Spinal cord (tissue), 9 donors: ENCODE measurements at regions not wholly inside any gene's neighbourhood (a gene's known extent, or its start where the extent isn't known, plus 50 kb on each side); places are given as distances from the start of the nearest gene placed in this dataset.
"Not testable (repeated sequence)": the region's sequence is repeated elsewhere in the genome, so short reads cannot be mapped to it uniquely, and the experiment has no call there.

Experiments used
- DNase-seq, 6 donors: peaks; one replicate each; pipeline versions ENCODE4 v3.0.0 to v3.0.0-alpha.2; 2013 to 2015; ENCODE audit warnings: low spot score in 6 of 6, low read depth in 4 of 6
- H3K27ac ChIP-seq: one replicate; pipeline ENCODE4 v1.5.1; 2013; ENCODE audit warnings: low read depth, low read length, control low read depth
- H3K27me3 ChIP-seq: one replicate; pipeline ENCODE4 v1.6.1; 2013; ENCODE audit warnings: low read length; ENCODE audit not compliant: control insufficient read depth, insufficient read depth
- H3K36me3 ChIP-seq: one replicate; pipeline ENCODE4 v1.6.1; 2013; ENCODE audit warnings: low read length; ENCODE audit not compliant: control insufficient read depth, insufficient read depth
- H3K4me1 ChIP-seq: one replicate; pipeline ENCODE4 v1.6.1; 2013; ENCODE audit warnings: low read length; ENCODE audit not compliant: control insufficient read depth, insufficient read depth
- H3K4me3 ChIP-seq: one replicate; pipeline ENCODE4 v1.5.1; 2013; ENCODE audit warnings: low read depth, low read length, control low read depth
- H3K9me3 ChIP-seq: one replicate; pipeline ENCODE4 v1.6.1; 2013; ENCODE audit warnings: low read length; ENCODE audit not compliant: control insufficient read depth, insufficient read depth
- WGBS: methylation state at CpG from one replicate; pipeline ENCODE4 v1.1.5; 2013; ENCODE audit warnings: missing lambda C conversion rate; ENCODE audit not compliant: insufficient coverage; 5-methylcytosine and 5-hydroxymethylcytosine counted together
- donor health status: healthy.

DNA sequence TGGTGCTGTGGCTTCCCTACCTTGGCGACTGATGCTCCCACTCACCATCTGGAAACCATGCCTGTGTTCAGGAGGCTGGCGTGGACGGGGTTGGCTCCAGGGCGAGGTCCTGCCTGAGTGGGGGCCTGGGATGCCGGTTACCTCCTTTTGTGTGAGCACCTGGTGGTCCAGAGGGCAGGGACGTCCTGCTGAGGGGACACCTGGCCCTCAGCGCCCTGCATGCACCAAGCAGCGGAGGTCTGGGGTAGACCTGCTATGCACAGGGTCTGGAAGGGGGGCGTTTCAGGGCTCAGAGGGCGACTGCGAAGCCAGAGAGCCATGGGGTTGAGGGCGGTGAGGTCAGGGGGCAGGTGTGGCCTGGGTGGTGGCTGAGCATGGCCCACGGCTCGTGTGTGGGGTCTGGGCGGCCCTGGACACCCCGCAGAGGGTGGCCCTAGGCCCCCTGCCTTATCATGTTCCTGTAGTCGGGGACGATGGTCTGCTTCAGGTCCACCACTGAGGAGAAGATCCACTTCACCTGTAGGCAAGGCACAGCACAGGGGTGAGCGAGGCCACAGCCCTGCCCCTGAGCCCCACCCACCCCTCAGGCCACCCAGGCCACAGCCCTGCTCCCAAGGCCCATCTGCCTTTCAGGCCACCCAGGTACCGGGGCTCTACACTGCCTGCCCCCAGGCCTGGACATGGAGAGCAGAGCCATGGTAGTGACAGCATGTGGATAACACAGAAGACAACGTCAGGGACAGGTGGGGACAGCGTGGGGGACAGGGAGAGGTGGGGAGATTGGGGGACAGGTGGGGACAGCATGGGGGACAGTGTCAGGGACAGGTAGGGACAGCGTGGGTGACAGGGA, 95.3 kb downstream of the TMEM121 start:
- H3K4me3 ChIP-seq, H3K27ac ChIP-seq, H3K27me3 ChIP-seq, H3K9me3 ChIP-seq, H3K36me3 ChIP-seq, H3K4me1 ChIP-seq, DNase-seq: not testable (repeated sequence)
- 73% methylated on average over 15 of the region's 23 CpGs for WGBS

DNA sequence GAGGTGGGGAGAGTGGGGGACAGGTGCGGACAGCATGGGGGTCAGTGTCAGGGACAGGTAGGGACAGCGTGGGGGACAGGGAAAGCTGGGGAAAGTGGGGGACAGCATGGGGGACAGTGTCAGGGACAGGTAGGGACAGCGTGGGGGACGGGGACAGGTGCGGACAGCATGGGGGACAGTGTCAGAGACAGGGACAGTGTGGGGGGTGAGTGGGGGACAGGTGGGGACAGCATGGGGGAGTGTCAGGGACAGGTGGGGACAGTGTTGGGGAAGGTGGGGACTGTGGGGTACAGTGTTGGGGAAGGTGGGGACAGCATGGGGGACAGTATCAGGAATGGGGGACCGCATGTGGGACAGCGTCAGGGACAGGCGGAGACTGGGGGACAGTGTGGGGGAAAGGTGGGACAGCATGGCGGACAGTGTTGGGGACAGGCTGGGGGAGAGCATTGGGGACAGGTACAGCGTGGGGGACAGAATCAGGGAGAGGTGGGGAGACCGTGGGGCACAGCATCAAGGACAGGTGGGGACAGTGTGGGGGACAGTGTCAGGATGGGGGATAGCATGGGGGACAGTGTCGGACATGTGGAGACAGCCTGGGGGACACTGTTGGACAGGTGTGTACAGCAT, 96.1 kb downstream of the TMEM121 start:
- no peak overlapping the region for H3K27ac ChIP-seq
- no peaks in the 10 kb centered on the region for H3K27me3 ChIP-seq
- no peak overlapping the region for H3K4me3 ChIP-seq
- WGBS = 83% methylated on average over 12 of the region's 12 CpGs
- no peaks in the 10 kb centered on the region for H3K36me3 ChIP-seq
- no peaks in the 10 kb centered on the region for H3K9me3 ChIP-seq
- H3K4me1 ChIP-seq = no peaks in the 10 kb centered on the region
- no peak for DNase-seq

DNA sequence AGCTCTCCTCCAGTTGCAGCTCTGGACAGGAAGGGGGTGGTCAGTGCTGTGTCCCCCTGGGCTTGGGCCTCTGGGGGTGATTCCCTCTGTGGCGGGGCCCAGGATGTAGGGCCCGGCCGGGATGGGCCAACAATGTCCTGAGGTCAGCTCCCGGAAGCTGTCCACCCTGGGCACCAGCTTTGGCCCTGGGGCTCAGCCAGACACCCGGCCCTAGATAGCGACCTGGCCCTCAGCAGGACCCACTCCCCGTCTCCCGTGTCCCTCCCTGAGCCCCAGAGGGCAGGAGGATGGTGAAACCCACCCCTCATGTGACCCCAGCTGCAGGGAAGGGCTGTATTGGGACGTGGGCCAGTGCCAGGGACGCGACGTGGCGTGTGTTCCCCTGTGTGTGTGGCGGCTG, 96.8 kb downstream of the TMEM121 start:
- H3K27ac ChIP-seq, H3K9me3 ChIP-seq, H3K27me3 ChIP-seq, H3K4me3 ChIP-seq, H3K4me1 ChIP-seq, DNase-seq, H3K36me3 ChIP-seq: not testable (repeated sequence)
- 86% methylated on average over 6 of the region's 14 CpGs for WGBS

DNA sequence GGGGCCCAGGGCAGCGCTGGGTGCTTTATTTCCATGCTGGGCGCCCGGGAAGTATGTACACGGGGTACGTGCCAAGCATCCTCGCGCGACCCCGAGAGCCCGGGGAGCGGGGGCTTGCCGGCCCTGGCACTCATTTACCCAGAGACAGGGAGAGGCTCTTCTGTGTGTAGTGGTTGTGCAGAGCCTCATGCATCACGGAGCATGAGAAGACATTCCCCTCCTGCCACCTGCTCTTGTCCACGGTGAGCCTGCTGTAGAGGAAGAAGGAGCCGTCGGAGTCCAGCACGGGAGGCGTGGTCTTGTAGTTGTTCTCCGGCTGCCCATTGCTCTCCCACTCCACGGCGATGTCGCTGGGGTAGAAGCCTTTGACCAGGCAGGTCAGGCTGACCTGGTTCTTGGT, 98.0 kb downstream of the TMEM121 start:
- H3K4me1 ChIP-seq, H3K36me3 ChIP-seq, H3K4me3 ChIP-seq, H3K27me3 ChIP-seq, DNase-seq, H3K27ac ChIP-seq, H3K9me3 ChIP-seq: not testable (repeated sequence)
- WGBS = 80% methylated on average over 9 of the region's 22 CpGs

DNA sequence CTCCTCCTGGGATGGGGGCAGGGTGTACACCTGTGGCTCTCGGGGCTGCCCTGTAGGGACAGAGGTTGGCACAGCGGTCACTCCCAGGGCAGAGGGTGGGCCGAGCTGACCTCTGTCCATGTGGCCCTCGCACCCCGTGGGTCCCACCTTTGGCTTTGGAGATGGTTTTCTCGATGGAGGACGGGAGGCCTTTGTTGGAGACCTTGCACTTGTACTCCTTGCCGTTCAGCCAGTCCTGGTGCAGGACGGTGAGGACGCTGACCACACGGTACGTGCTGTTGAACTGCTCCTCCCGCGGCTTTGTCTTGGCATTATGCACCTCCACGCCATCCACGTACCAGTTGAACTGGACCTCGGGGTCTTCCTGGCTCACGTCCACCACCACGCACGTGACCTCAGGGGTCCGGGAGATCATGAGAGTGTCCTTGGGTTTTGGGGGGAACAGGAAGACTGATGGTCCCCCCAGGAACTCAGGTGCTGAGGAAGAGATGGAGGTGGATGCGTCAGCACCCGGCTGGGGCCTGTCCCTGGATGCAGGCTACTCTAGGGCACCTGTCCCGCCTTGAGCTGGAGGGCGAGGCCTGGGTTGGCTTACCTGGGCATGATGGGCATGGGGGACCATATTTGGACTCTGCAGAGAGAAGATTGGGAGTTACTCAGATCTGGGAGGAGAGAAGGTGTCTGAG, 98.5 kb downstream of the TMEM121 start:
- H3K27me3 ChIP-seq, H3K9me3 ChIP-seq, H3K4me3 ChIP-seq, H3K36me3 ChIP-seq, H3K4me1 ChIP-seq, DNase-seq, H3K27ac ChIP-seq: not testable (repeated sequence)
- WGBS = 92% methylated on average over 24 of the region's 25 CpGs

DNA sequence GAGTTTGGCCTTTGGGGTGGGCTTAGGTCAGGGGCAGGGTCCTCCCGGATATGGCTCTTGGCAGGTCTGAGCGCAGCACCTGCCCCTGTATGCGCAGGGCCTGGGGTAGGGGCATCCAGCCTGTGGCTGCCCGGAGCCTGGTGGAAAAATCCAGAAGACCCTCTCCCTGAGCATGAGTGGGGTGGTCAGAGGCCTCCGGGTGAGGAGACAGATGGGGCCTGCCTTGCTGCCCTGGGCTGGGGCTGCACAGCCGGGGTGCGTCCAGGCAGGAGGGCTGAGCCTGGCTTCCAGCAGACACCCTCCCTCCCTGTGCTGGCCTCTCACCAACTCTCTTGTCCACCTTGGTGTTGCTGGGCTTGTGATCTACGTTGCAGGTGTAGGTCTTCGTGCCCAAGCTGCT, 99.1 kb downstream of the TMEM121 start:
- H3K27me3 ChIP-seq, DNase-seq, H3K4me1 ChIP-seq, H3K36me3 ChIP-seq, H3K4me3 ChIP-seq, H3K9me3 ChIP-seq, H3K27ac ChIP-seq: not testable (repeated sequence)
- WGBS = 20% methylated on average over 1 of the region's 9 CpGs

DNA sequence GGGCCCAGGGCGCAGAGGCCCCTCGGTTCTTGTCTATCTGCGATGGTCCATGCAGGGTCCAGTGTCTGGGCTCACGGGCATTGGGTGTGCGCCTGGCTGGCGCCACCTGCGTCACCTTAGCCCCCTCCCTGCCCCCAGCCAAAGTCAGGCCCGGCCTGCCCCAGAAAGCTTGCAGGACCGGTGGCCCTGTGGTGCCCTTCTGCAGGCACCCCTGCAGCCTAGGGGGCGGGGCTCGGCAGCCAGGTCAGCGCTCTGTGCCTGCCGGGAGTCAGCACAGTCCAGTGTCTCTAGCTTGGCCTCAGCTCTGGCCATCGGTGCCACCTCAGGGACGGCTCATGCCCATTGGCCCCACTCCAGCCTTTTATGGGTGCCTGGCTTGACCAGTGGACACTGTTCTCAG, 99.7 kb downstream of the TMEM121 start:
- DNase-seq, H3K36me3 ChIP-seq, H3K27ac ChIP-seq, H3K27me3 ChIP-seq, H3K4me1 ChIP-seq, H3K9me3 ChIP-seq, H3K4me3 ChIP-seq: not testable (repeated sequence)
- 76% methylated on average over 10 of the region's 15 CpGs for WGBS

DNA sequence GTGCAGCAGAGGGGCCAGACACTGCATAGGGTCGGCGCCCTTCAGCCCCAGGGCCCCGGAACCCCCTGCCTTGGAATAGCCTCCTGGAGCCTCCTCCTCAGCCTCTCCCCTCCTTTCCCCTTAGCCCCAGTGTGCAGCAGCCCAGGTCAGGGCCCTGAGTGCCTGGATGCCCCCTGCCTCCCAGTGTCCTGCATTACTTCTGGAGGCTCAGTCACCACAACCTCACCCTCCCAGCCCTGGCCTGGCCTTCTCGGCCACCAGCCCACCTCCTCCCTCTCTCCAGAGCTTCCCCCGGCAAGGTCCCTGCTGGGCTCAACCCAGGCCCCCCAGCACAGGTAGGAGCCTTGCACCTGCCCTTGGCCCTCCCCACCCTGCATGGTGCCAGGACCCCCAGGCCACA, 100.3 kb downstream of the TMEM121 start:
- H3K9me3 ChIP-seq, H3K4me3 ChIP-seq, H3K27me3 ChIP-seq, H3K36me3 ChIP-seq, H3K27ac ChIP-seq, DNase-seq, H3K4me1 ChIP-seq: not testable (repeated sequence)
- no CpG with 5 or more reads among the region's 5 CpGs for WGBS

DNA sequence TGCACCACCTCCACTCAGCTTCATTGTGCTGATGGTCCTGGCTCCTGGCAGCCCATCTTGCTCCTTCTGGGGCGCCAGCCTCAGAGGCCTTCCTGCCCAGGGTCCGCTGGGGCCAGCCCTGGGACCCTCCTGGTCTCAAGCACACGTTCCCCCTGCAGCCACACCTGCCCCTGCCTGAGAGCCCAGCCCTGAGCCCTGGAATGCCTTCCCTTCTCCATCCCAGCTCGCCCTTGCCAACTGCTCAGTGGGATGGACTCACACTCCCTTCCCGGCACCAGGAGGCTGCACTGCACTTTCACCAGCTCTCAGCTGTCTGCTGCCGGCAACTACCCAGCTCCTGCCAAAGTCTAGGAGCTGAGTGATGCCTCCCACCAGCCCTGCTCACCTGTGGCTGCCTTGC, 100.9 kb downstream of the TMEM121 start:
- not testable (repeated sequence) for H3K36me3 ChIP-seq, H3K27me3 ChIP-seq, H3K9me3 ChIP-seq, H3K4me3 ChIP-seq, H3K27ac ChIP-seq, DNase-seq, H3K4me1 ChIP-seq
- 59% methylated on average over 5 of the region's 6 CpGs for WGBS

DNA sequence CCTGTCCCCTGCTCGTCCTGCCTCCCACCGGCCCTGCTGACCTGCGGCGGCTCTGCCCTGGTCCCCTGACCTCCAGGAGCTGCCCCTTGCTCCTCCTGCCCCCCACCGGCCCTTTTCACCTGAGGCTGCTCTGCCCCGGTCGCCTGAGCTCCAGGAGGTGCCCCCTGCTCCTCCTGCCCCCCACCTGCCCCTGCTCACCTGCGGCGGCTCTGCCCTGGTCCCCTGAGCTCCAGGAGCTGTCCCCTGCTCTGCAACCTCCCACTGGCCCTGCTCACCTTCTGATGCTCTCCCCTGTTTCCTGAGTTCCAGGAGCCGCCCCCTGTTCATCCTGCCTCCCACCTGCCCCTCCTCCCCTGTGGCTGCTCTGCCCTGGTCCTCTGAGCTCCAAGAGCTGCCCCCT, 101.3 kb downstream of the TMEM121 start:
- H3K27me3 ChIP-seq = no peaks in the 10 kb centered on the region
- 69% methylated on average over 6 of the region's 10 CpGs for WGBS
- no peaks in the 10 kb centered on the region for H3K36me3 ChIP-seq
- no peak overlapping the region for H3K4me3 ChIP-seq
- no peaks in the 10 kb centered on the region for H3K4me1 ChIP-seq
- peaks cover 4% of the 10 kb centered on the region for H3K9me3 ChIP-seq
- H3K27ac ChIP-seq = no peak overlapping the region
- DNase-seq = no peak
